A549 (cell line): ENCODE measurements at regions not wholly inside any gene's neighbourhood (a gene's known extent, or its start where the extent isn't known, plus 50 kb on each side); places are given as distances from the start of the nearest gene placed in this dataset.
A peak's percentile ranks its signal among the peaks of the same experiment; 100 is the strongest.

Experiments
- ATAC-seq, 2 experiments: fragments of 200-7000 bp in 1 of 2; fragments of >200 bp in 1 of 2; cut with Nextera tagmentation in 1 of 2; cut with Tn5 transposase in 1 of 2; 3 replicates each; pipeline versions ENCODE4 v1.8.0 to v1.9.1; 2018 to 2020; ENCODE audit warnings: mild to moderate bottlenecking in 1 of 2, moderate library complexity in 1 of 2
- CTCF ChIA-PET: fragments of 300-600 bp; sonication (Branson Sonifier 250); formaldehyde crosslinking; extraction: SDS; loops from one replicate; lab custom pipeline; 2021; ENCODE audit warnings: antibody characterized with exemption, inconsistent platforms; lab: Yijun Ruan, JAX
- POLR2A ChIA-PET: fragments of 350-600 bp; formaldehyde crosslinking; extraction: SDS; loops from one replicate; lab custom pipeline; 2021; ENCODE audit warnings: antibody characterized with exemption, inconsistent platforms; lab: Yijun Ruan, JAX
- DNase-seq, 2 experiments: peaks; one replicate each; pipeline versions ENCODE4 v3.0.0 to v3.0.0-alpha.2; 2011 to 2016; ENCODE audit warnings: low read depth in 1 of 2, low spot score in 1 of 2
- FAIRE-seq: peaks from 2 replicates; lab custom pipeline; 2011; peaks lifted over from hg19 to GRCh38; lab: Jason Lieb, UNC
- H3K27ac ChIP-seq, 2 experiments: fragments of >200 bp; sonication (Bioruptor Twin); formaldehyde crosslinking; 3 replicates each; pipeline ENCODE4 v1.5.1; 2016 to 2017
- H3K4me1 ChIP-seq: fragments of >200 bp; sonication (Bioruptor Twin); formaldehyde crosslinking; 3 replicates; pipeline ENCODE4 v1.6.1; 2016
- H3K4me2 ChIP-seq: fragments of >200 bp; sonication (Bioruptor Twin); formaldehyde crosslinking; 3 replicates; pipeline ENCODE4 v1.6.1; 2016
- H3K4me3 ChIP-seq: fragments of >200 bp; sonication (Bioruptor Twin); formaldehyde crosslinking; 3 replicates; pipeline ENCODE4 v1.5.1; 2016
- H3K9me3 ChIP-seq: fragments of >200 bp; sonication (Bioruptor Twin); formaldehyde crosslinking; 3 replicates; pipeline ENCODE4 v1.6.1; 2016
- CEBPB ChIP-seq, 2 experiments: fragments of >200 bp in 1 of 2; sonication (Bioruptor Twin) in 1 of 2; formaldehyde crosslinking in 1 of 2; IDR thresholded peaks; 2 replicates each; pipeline ENCODE4 v1.6.1; 2012 to 2016
- EHF ChIP-seq: fragments of 250-450 bp; sonication (Bioruptor Pico); IDR thresholded peaks from 2 replicates; pipeline ENCODE4 v1.5.0; 2020; ENCODE audit warnings: mild to moderate bottlenecking
- FOXS1 ChIP-seq: fragments of 250-450 bp; sonication (Bioruptor Pico); IDR thresholded peaks from 2 replicates; pipeline ENCODE4 v1.5.0; 2020; ENCODE audit warnings: mild to moderate bottlenecking, moderate library complexity
- HOXA7 ChIP-seq: fragments of 250-450 bp; sonication (Bioruptor Pico); IDR thresholded peaks from 2 replicates; pipeline ENCODE4 v1.5.0; 2020; ENCODE audit warnings: mild to moderate bottlenecking, moderate library complexity
- HOXB5 ChIP-seq: fragments of 250-450 bp; sonication (Bioruptor Pico); IDR thresholded peaks from 2 replicates; pipeline ENCODE4 v1.5.0; 2020; ENCODE audit warnings: mild to moderate bottlenecking, moderate library complexity
- JUN ChIP-seq, 2 experiments: fragments of >200 bp; sonication (Bioruptor Twin); formaldehyde crosslinking; IDR thresholded peaks; 2 replicates in 1 of 2; 3 replicates in 1 of 2; pipeline ENCODE4 v1.6.1; 2016 to 2017
- KDM1A ChIP-seq: fragments of 200-600 bp; sonication (generic); IDR thresholded peaks from 2 replicates; pipeline ENCODE4 v1.6.1; 2016; ENCODE audit warnings: low read depth, mild to moderate bottlenecking
- MAFK ChIP-seq: fragments of 450-650 bp; IDR thresholded peaks from 2 replicates; pipeline ENCODE4 v1.6.1; 2014; ENCODE audit not compliant: partially characterized antibody
- MAZ ChIP-seq: fragments of 150-350 bp; IDR thresholded peaks from 2 replicates; pipeline ENCODE4 v1.6.1; 2014; ENCODE audit warnings: antibody characterized with exemption, low read depth, low read length, borderline replicate concordance
- NFE2L2 ChIP-seq: fragments of 150-350 bp; conservative IDR thresholded peaks from 2 replicates; pipeline ENCODE4 v1.6.1; 2014; ENCODE audit warnings: low read length
- NPAS2 ChIP-seq: fragments of 250-450 bp; sonication (Bioruptor Pico); IDR thresholded peaks from 2 replicates; pipeline ENCODE4 v1.8.0; 2022; ENCODE audit warnings: mild to moderate bottlenecking, moderate library complexity, borderline replicate concordance
- RFX5 ChIP-seq: fragments of 450-650 bp; IDR thresholded peaks from 2 replicates; pipeline ENCODE4 v1.7.1; 2014; ENCODE audit warnings: antibody characterized with exemption, mild to moderate bottlenecking, moderate library complexity
- SMC3 ChIP-seq: fragments of >200 bp; sonication (Bioruptor Twin); formaldehyde crosslinking; IDR thresholded peaks from 3 replicates; pipeline ENCODE4 v1.6.1; 2018; ENCODE audit warnings: inconsistent platforms
- SREBF2 ChIP-seq: fragments of 450-650 bp; IDR thresholded peaks from 2 replicates; pipeline ENCODE4 v1.6.1; 2014; ENCODE audit warnings: mild to moderate bottlenecking, moderate library complexity
- TP53 ChIP-seq: fragments of 250-450 bp; sonication (Bioruptor Pico); IDR thresholded peaks from 2 replicates; pipeline ENCODE4 v1.5.0; 2021; ENCODE audit warnings: mild to moderate bottlenecking, moderate library complexity
- ZC3H11A ChIP-seq: fragments of 450-650 bp; IDR thresholded peaks from 2 replicates; pipeline ENCODE4 v1.6.1; 2014; ENCODE audit warnings: antibody characterized with exemption, mild to moderate bottlenecking
- ZFP36 ChIP-seq: fragments of 450-650 bp; IDR thresholded peaks from 2 replicates; pipeline ENCODE4 v1.6.1; 2014; ENCODE audit warnings: borderline replicate concordance; ENCODE audit not compliant: partially characterized antibody
- WGBS: methylation state at CpG from one replicate; pipeline ENCODE4 v1.1.6; 2017; ENCODE audit errors: missing lambda C conversion rate; 5-methylcytosine and 5-hydroxymethylcytosine counted together
- TF ChIP-seq, protein P1 (sequence below): IDR thresholded peaks from 2 replicates; pipeline ENCODE4 v1.6.1; 2012
- TF ChIP-seq, protein P2 (sequence below): fragments of 250-450 bp; sonication (Bioruptor Pico); IDR thresholded peaks from 2 replicates; pipeline ENCODE4 v1.5.0; 2021; ENCODE audit warnings: mild to moderate bottlenecking, moderate library complexity, borderline replicate concordance
- TF ChIP-seq, protein P3 (sequence below): fragments of 250-450 bp; sonication (Bioruptor Pico); IDR thresholded peaks from 2 replicates; pipeline ENCODE4 v1.5.0; 2020; ENCODE audit warnings: low read depth, mild to moderate bottlenecking, moderate library complexity
- TF ChIP-seq, protein P4 (sequence below): fragments of 150-350 bp; IDR thresholded peaks from 2 replicates; pipeline ENCODE4 v1.6.1; 2014; ENCODE audit warnings: low read depth, mild to moderate bottlenecking, low read length
- TF ChIP-seq, protein P5 (sequence below): IDR thresholded peaks from 2 replicates; pipeline ENCODE4 v1.6.1; 2012
- TF ChIP-seq, protein P6 (sequence below): fragments of >200 bp; sonication (Bioruptor Twin); formaldehyde crosslinking; IDR thresholded peaks from 3 replicates; pipeline ENCODE4 v1.5.1; 2016
- TF ChIP-seq, protein P7 (sequence below): fragments of >200 bp; sonication (Bioruptor Twin); formaldehyde crosslinking; IDR thresholded peaks from 3 replicates; pipeline ENCODE4 v1.6.1; 2016

DNA sequence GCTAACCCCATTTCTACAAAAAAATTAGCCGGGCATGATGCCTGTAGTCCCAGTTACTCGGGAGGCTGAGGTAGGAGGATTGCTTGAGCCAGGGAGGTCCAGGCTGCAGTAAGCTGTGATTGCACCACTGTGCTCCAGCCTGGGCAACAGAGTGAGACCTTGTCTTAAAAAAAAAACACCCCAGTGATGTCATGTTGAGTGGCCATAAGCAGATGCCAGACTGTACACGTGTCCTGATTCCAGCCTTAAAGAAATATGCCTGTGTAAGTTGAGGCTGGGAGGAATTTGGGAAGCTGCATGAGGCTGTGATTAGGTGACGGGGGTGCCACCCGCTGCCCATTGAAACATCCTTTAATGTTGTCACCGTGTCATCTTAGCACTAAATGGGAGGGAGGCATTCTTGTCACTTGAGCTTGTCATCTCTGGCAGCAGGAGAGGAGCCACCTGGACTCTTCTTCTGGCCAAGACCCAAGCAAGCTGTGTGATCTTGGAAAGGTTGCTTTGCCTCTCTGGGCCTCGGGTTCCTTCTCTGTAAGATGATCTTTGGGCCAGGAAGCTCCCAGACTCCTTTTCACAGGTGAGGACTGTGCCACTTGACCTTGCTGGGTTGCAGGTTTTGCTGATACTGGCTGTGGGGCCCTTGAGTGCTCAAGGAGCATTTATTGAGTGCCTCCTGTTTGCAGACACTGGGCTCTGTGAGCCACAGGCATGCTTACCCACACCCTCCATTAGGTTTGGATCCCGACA is 98.3 kb upstream of the CIBAR2 start:
- DNase-seq (peak in 1 of 2 experiments; percentile 33), ATAC-seq (peak in 1 of 2 experiments; percentile 64; a peak in 3 of 6 replicates), FAIRE-seq (no peak)
- H3K9me3 ChIP-seq: no peaks in the 10 kb centered on the region
- no peak overlapping the region for H3K4me2 ChIP-seq
- H3K27ac ChIP-seq: peak overlapping the region in 1 of 2 experiments; percentile 47; a peak in 1 of 6 replicates
- WGBS: 58% methylated on average over 8 of the region's 8 CpGs
- POLR2A ChIA-PET: no interaction called here
- H3K4me1 ChIP-seq: peaks cover 27% of the 10 kb centered on the region; the same call in 2 of the 3 replicates
- CTCF ChIA-PET: interaction anchor here (1.1 to 2.5 kb wide), 5 partner anchors 16 to 96 kb away, joined by 4 to 7 read pairs (median 5); no protein-coding TSS in a partner anchor
- no peak overlapping the region for H3K4me3 ChIP-seq
- TF ChIP-seq, protein P1, sequence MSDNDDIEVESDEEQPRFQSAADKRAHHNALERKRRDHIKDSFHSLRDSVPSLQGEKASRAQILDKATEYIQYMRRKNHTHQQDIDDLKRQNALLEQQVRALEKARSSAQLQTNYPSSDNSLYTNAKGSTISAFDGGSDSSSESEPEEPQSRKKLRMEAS: no peak
- TF ChIP-seq NPAS2 (CRISPR knock-in tag) (no peak), CEBPB (IDR thresholded peaks at IDR 0.05) (0 out of 4 replicates have a peak, but pooled peaks of 1 of the 2 experiments have one; percentile 26), JUN (IDR thresholded peaks at IDR 0.05) (no peak), ZFP36 (peak; percentile 67), HOXB5 (CRISPR knock-in tag) (no peak), MAZ (no peak), FOXS1 (CRISPR knock-in tag) (no peak), KDM1A (peak; percentile 62; the same call in 1 of the 2 replicates), SMC3 (no peak)
- TF ChIP-seq, protein P2, sequence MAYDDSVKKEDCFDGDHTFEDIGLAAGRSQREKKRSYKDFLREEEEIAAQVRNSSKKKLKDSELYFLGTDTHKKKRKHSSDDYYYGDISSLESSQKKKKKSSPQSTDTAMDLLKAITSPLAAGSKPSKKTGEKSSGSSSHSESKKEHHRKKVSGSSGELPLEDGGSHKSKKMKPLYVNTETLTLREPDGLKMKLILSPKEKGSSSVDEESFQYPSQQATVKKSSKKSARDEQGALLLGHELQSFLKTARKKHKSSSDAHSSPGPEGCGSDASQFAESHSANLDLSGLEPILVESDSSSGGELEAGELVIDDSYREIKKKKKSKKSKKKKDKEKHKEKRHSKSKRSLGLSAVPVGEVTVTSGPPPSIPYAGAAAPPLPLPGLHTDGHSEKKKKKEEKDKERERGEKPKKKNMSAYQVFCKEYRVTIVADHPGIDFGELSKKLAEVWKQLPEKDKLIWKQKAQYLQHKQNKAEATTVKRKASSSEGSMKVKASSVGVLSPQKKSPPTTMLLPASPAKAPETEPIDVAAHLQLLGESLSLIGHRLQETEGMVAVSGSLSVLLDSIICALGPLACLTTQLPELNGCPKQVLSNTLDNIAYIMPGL (CRISPR knock-in tag): no peak
- TF ChIP-seq, protein P3, sequence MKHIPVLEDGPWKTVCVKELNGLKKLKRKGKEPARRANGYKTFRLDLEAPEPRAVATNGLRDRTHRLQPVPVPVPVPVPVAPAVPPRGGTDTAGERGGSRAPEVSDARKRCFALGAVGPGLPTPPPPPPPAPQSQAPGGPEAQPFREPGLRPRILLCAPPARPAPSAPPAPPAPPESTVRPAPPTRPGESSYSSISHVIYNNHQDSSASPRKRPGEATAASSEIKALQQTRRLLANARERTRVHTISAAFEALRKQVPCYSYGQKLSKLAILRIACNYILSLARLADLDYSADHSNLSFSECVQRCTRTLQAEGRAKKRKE: no peak
- TF ChIP-seq, protein P4, sequence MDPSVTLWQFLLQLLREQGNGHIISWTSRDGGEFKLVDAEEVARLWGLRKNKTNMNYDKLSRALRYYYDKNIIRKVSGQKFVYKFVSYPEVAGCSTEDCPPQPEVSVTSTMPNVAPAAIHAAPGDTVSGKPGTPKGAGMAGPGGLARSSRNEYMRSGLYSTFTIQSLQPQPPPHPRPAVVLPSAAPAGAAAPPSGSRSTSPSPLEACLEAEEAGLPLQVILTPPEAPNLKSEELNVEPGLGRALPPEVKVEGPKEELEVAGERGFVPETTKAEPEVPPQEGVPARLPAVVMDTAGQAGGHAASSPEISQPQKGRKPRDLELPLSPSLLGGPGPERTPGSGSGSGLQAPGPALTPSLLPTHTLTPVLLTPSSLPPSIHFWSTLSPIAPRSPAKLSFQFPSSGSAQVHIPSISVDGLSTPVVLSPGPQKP: no peak

DNA sequence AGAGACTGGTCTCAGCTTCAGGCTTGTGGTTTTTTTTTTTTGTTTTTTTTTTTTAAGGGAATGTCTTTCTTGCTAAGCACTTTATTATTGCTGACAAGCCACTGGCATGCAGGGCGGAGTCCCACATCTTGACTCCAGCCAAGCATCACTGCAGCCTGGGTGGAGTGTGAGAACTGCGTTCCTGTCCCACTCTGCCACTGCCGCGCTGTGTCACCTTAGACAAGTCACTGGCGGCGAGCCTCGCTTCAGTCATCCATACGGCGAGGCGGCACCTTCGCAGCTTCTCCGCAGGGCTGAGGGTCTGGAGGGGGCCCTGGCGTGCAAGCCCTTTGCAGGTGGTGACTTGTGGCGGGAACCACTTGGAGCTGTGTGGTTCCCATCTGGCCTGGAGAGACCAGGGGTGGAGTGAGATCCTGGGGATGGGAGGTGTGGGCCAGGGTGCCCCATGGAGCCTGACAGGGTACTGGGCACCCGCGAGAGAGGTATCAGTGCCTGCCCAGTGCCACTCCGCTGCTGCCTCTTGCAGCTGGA is 99.1 kb upstream of the CIBAR2 start:
- no peak overlapping the region for H3K4me2 ChIP-seq
- no peaks in the 10 kb centered on the region for H3K9me3 ChIP-seq
- 89% methylated on average over 12 of the region's 17 CpGs for WGBS
- POLR2A ChIA-PET: no interaction called here
- CTCF ChIA-PET: interaction anchor here (1.1 to 2.5 kb wide), 5 partner anchors 15 to 96 kb away, joined by 3 to 7 read pairs (median 5); no protein-coding TSS in a partner anchor
- no peak for TF ChIP-seq HOXA7
- no peak for TF ChIP-seq HOXB5 (CRISPR knock-in tag)
- no peak for TF ChIP-seq MAFK
- TF ChIP-seq, protein P5, sequence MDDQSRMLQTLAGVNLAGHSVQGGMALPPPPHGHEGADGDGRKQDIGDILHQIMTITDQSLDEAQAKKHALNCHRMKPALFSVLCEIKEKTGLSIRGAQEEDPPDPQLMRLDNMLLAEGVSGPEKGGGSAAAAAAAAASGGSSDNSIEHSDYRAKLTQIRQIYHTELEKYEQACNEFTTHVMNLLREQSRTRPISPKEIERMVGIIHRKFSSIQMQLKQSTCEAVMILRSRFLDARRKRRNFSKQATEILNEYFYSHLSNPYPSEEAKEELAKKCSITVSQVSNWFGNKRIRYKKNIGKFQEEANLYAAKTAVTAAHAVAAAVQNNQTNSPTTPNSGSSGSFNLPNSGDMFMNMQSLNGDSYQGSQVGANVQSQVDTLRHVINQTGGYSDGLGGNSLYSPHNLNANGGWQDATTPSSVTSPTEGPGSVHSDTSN: no peak
- TF ChIP-seq, protein P6, sequence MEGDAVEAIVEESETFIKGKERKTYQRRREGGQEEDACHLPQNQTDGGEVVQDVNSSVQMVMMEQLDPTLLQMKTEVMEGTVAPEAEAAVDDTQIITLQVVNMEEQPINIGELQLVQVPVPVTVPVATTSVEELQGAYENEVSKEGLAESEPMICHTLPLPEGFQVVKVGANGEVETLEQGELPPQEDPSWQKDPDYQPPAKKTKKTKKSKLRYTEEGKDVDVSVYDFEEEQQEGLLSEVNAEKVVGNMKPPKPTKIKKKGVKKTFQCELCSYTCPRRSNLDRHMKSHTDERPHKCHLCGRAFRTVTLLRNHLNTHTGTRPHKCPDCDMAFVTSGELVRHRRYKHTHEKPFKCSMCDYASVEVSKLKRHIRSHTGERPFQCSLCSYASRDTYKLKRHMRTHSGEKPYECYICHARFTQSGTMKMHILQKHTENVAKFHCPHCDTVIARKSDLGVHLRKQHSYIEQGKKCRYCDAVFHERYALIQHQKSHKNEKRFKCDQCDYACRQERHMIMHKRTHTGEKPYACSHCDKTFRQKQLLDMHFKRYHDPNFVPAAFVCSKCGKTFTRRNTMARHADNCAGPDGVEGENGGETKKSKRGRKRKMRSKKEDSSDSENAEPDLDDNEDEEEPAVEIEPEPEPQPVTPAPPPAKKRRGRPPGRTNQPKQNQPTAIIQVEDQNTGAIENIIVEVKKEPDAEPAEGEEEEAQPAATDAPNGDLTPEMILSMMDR: no peak
- TF ChIP-seq NFE2L2: no peak
- no peak for TF ChIP-seq MAZ
- TF ChIP-seq ZC3H11A: no peak
- TF ChIP-seq JUN (IDR thresholded peaks at IDR 0.05): no peak
- no peak for TF ChIP-seq TP53 (CRISPR knock-in tag)
- TF ChIP-seq SREBF2: no peak
- no peak for TF ChIP-seq RFX5
- no peak for TF ChIP-seq SMC3
- TF ChIP-seq EHF (CRISPR knock-in tag): no peak
- TF ChIP-seq, protein P7, sequence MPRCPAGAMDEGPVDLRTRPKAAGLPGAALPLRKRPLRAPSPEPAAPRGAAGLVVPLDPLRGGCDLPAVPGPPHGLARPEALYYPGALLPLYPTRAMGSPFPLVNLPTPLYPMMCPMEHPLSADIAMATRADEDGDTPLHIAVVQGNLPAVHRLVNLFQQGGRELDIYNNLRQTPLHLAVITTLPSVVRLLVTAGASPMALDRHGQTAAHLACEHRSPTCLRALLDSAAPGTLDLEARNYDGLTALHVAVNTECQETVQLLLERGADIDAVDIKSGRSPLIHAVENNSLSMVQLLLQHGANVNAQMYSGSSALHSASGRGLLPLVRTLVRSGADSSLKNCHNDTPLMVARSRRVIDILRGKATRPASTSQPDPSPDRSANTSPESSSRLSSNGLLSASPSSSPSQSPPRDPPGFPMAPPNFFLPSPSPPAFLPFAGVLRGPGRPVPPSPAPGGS: no peak
- TF ChIP-seq, protein P2 (CRISPR knock-in tag): no peak
- TF ChIP-seq, all 56 proteins: peak for 0
- no peak overlapping the region for H3K4me3 ChIP-seq
- DNase-seq (no peak), FAIRE-seq (no peak), ATAC-seq (no peak; a peak in 1 of 6 replicates)
- no peak overlapping the region for H3K27ac ChIP-seq
- H3K4me1 ChIP-seq: peaks cover 20% of the 10 kb centered on the region; the same call in 2 of the 3 replicates
